ENCODE measurements at regions not wholly inside any gene's neighbourhood (a gene's known extent, or its start where the extent isn't known, plus 50 kb on each side); places are given as distances from the start of the nearest gene placed in this dataset.

DNA sequence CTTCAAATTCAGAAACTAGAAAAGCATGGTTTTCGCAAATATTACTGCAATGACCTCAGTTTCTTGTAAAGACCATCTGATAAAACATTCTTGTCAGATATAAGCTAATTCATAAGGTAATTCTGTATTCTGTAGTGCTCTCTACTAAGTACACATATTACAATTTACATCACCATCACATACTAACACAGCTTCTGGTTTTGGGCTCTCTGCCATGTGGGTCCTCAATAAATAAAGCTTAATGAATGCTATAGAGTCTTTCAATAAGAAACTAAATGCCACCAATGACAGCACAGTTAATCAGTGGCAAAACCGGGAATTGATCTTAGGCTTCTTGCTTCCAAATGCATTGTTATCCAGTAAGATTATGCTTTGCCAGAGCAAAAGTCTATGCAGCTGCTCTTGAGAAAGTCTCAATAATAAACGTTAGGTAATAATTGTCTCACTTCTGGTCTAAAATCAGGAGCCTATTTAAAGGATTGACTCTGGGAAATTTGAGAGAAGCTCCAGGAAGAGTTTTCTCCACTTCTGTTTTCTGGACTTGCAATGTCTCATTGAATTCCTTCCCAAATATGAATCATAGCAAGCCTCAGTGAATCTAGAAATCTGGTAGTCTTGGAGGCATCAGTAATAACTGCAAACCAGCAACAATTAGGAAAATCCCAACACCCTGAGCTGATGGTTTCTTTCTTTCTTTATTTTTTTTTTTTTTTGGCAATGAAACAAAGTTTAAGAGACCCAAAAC is 67.9 kb upstream of the RAPGEF4 start:
- no peak for ATAC-seq (ENCODE audit: poor library complexity)
- peaks cover 3 to 14% of the 10 kb centered on the region in 2 experiments for H3K9me3 ChIP-seq (ENCODE audit: control insufficient read depth in 1 of 2, insufficient read depth in 1 of 2, low read length in 2 of 2)
- no peaks in the 10 kb centered on the region for H3K27me3 Mint-ChIP-seq
- H3K27ac Mint-ChIP-seq: no peak overlapping the region
- H3K4me1 Mint-ChIP-seq (ENCODE audit: low read depth): no peaks in the 10 kb centered on the region
- TF ChIP-seq CTCF (IDR thresholded peaks at IDR 0.05): no peak
- ChIA-PET POLR2A (no interaction called here), CTCF (interaction anchor here (1.0 kb wide), 1 partner anchor 43 kb away, joined by 3 read pairs; no protein-coding TSS in a partner anchor)
- H3K4me3 ChIP-seq (ENCODE audit: low read length): no peak overlapping the region
- no peaks in the 10 kb centered on the region for H3K4me1 ChIP-seq (ENCODE audit: insufficient read depth, low read length)
- no peaks in the 10 kb centered on the region for H3K36me3 ChIP-seq (ENCODE audit: insufficient read depth, low read length)
- no peak overlapping the region for H3K27ac ChIP-seq (ENCODE audit: low read depth in 1 of 2, low read length in 2 of 2)
- no peak for DNase-seq
- peaks cover 8% of the 10 kb centered on the region for H3K9me3 Mint-ChIP-seq
- peaks cover 0 to 4% of the 10 kb centered on the region in 2 experiments for H3K27me3 ChIP-seq (ENCODE audit: control insufficient read depth in 1 of 2, insufficient read depth in 2 of 2, low read length in 2 of 2)
- intact Hi-C loops (cut with DNase I, micrococcal nuclease): no loop called here
- H3K36me3 Mint-ChIP-seq (ENCODE audit: low read depth): no peaks in the 10 kb centered on the region
- no peak overlapping the region for H3K4me3 Mint-ChIP-seq

GRCh38 chr2:172671501-172671900 is 64.1 kb upstream of the RAPGEF4 start:
- no peak overlapping the region for H3K4me3 Mint-ChIP-seq
- TF ChIP-seq CTCF (IDR thresholded peaks at IDR 0.05): no peak
- H3K4me1 ChIP-seq (ENCODE audit: insufficient read depth, low read length): peaks cover 5% of the 10 kb centered on the region
- H3K9me3 ChIP-seq (ENCODE audit: control insufficient read depth in 1 of 2, insufficient read depth in 1 of 2, low read length in 2 of 2): peaks cover 1 to 11% of the 10 kb centered on the region in 2 experiments
- ChIA-PET POLR2A (no interaction called here), CTCF (no interaction called here)
- ATAC-seq (ENCODE audit: poor library complexity) (no peak), DNase-seq (no peak)
- H3K36me3 Mint-ChIP-seq (ENCODE audit: low read depth): no peaks in the 10 kb centered on the region
- H3K36me3 ChIP-seq (ENCODE audit: insufficient read depth, low read length): no peaks in the 10 kb centered on the region
- H3K27ac Mint-ChIP-seq: no peak overlapping the region
- peaks cover 5% of the 10 kb centered on the region for H3K27me3 Mint-ChIP-seq
- no peaks in the 10 kb centered on the region for H3K4me1 Mint-ChIP-seq (ENCODE audit: low read depth)
- H3K4me3 ChIP-seq (ENCODE audit: low read length): no peak overlapping the region
- H3K9me3 Mint-ChIP-seq: peaks cover 5% of the 10 kb centered on the region
- H3K27me3 ChIP-seq (ENCODE audit: control insufficient read depth in 1 of 2, insufficient read depth in 2 of 2, low read length in 2 of 2): no peaks in the 10 kb centered on the region
- H3K27ac ChIP-seq (ENCODE audit: low read depth in 1 of 2, low read length in 2 of 2): no peak overlapping the region
- intact Hi-C loops (cut with DNase I, micrococcal nuclease): loop anchor here in 1 of 2 experiments (10.0 kb wide), 1 partner anchor 967 kb away; no protein-coding TSS in a partner anchor

DNA sequence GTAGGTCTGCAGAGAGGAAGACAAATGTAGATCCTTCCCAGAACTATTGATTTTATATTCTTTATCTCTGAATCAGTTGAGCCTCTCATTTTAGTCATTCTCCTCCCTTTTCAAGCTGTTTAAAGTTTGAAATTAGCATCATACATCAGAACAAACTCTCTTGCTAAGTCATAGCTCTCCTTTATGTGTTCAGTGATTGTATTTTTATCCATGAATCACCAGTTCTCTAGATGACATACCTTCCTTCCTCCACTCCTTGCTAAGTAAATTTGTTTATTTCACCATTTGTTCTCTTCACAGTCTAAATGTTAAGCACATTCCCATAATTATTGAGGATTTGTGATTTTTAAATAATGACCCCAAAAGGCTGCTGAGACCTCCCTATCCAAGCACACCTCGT is 63.5 kb upstream of the RAPGEF4 start:
- Histone ChIP-seq H3K27me3 (ENCODE audit: control insufficient read depth in 1 of 2, insufficient read depth in 2 of 2, low read length in 2 of 2) (no peaks in the 10 kb centered on the region), H3K9me3 (ENCODE audit: control insufficient read depth in 1 of 2, insufficient read depth in 1 of 2, low read length in 2 of 2) (peaks cover 0 to 9% of the 10 kb centered on the region in 2 experiments), H3K27ac (ENCODE audit: low read depth in 1 of 2, low read length in 2 of 2) (no peak overlapping the region), H3K4me3 (ENCODE audit: low read length) (no peak overlapping the region), H3K4me1 (ENCODE audit: insufficient read depth, low read length) (peaks cover 5% of the 10 kb centered on the region), H3K36me3 (ENCODE audit: insufficient read depth, low read length) (no peaks in the 10 kb centered on the region)
- TF ChIP-seq CTCF (IDR thresholded peaks at IDR 0.05): no peak
- peaks cover 4% of the 10 kb centered on the region for H3K9me3 Mint-ChIP-seq
- peaks cover 8% of the 10 kb centered on the region for H3K27me3 Mint-ChIP-seq
- no peak overlapping the region for H3K4me3 Mint-ChIP-seq
- CTCF ChIA-PET: no interaction called here
- H3K36me3 Mint-ChIP-seq (ENCODE audit: low read depth): no peaks in the 10 kb centered on the region
- H3K27ac Mint-ChIP-seq: no peak overlapping the region
- DNase-seq: no peak
- POLR2A ChIA-PET: no interaction called here
- H3K4me1 Mint-ChIP-seq (ENCODE audit: low read depth): no peaks in the 10 kb centered on the region
- intact Hi-C loops (cut with DNase I, micrococcal nuclease): loop anchor here in 1 of 2 experiments (10.0 kb wide), 1 partner anchor 967 kb away; no protein-coding TSS in a partner anchor
- ATAC-seq (ENCODE audit: poor library complexity): no peak

Data from CD4-positive, alpha-beta T cell (primary cell).